Posterior cingulate gyrus (tissue), 11 donors: ENCODE measurements at regions not wholly inside any gene's neighbourhood (a gene's known extent, or its start where the extent isn't known, plus 50 kb on each side); places are given as distances from the start of the nearest gene placed in this dataset.
"Not testable (repeated sequence)": the region's sequence is repeated elsewhere in the genome, so short reads cannot be mapped to it uniquely, and the experiment has no call there.

Source experiments
- DNase-seq, 10 donors: peaks; one replicate each; pipeline versions ENCODE4 v3.0.0 to v3.0.0-alpha.2; 2020 to 2021; ENCODE audit warnings: mixed read lengths in 3 of 10
- intact Hi-C: fragments of 100-400 bp; cut with DNase I; formaldehyde crosslinking; loops from one replicate; pipeline ENCODE4 v1.15.1; 2023

DNA sequence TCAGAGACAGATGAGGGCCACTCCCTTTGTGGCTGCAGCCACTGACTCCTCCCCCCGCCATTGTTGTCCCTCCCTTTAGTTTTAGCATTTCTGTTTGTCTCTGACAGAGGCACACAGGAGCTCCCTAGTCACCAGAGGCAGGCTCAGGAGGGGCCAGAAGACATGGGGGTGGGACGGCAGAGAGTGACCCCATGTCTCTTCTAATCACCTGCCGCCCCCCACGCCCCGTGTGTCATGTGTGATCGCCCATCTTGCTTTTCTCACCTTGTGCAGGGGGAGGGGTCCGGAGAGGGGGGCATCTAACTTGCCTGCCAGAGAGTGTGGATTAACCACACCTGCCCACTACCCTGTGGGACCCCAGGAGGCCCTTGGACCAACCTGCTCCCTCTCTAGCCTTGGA, 246.7 kb upstream of the TP53TG3C start:
- intact Hi-C loops, DNase-seq: not testable (repeated sequence)

- intact Hi-C loops, result not testable (repeated sequence)
- peak in 1 of 10 donors; percentile 43 for DNase-seq
These were observed 247.9 kb upstream of the TP53TG3C start for GRCh38 chr16:32946041-32946560.

- intact Hi-C loops, result not testable (repeated sequence)
- DNase-seq, result peak in 1 of 10 donors; percentile 42
These were observed 248.7 kb upstream of the TP53TG3C start for GRCh38 chr16:32945311-32945710.

DNA sequence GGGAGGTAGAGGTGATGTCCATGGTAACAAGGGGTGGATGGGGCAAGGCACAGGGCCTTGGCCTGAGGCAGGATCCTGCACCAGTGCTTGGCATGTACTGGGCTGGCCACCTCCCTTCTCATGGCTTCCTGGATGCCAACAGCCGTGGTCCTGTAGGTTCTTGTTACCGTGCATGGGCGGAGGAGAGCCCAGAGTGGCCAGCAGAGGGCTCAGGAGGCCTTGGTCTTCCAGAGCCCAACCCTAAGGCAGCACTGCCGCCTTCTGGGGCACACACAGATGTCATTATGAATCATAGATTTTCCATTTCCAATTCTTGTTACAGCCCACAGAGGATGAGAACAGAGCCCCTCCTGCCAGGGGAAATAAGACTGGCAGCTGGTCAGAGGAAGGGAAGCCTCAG, 254.2 kb upstream of the TP53TG3C start:
- intact Hi-C loops, DNase-seq: not testable (repeated sequence)

DNA sequence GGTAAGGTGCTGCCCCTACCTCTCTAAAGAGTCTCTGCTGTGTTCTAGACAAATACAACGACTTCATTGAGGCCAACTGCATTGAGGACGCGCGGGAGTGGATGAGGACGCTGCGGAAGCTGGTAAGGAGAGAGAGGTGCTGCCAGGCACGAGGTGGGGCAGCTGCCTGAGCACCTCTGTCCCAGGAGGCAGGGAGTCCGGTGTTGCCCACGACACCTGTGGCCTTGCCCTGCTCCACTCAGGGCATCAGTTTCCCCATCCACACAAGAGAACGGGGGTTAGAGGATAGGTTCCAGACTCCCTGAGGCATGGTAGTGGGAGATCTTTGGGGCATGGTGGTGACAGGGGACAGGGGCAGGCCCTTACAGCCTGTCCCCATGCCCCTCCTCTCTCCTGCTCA, 256.1 kb upstream of the TP53TG3C start:
- DNase-seq, intact Hi-C loops: not testable (repeated sequence)

GRCh38 chr16:32932240-32933040, 256.5 kb upstream of the TP53TG3 start:
- intact Hi-C loops, result not testable (repeated sequence)
- peak in 3 of 10 donors; percentile 2 to 31 (median 21) for DNase-seq

GRCh38 chr16:32925192-32925591, 249.2 kb upstream of the TP53TG3 start:
- intact Hi-C loops, DNase-seq: not testable (repeated sequence)

DNA sequence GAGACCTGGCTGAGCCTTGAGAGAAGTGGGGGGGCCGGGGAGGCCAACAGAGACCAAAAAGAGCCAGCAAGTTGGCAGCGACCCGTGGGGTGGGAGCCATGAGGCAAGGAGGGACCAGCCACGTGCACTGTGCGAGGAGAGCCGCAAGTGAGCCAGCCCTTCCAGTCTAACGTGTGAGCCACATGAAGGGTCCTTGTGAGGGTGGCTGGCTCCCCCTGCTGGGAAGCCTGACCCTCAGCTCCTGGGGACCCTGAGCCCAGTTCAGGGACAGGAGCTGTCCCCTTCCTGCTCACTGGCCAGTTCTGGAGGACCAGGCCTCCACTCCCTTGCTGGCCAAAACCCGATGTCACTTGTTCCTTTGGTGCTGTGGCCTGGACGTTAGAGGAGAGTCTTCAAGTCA, 246.6 kb upstream of the TP53TG3 start:
- DNase-seq, intact Hi-C loops: not testable (repeated sequence)

DNA sequence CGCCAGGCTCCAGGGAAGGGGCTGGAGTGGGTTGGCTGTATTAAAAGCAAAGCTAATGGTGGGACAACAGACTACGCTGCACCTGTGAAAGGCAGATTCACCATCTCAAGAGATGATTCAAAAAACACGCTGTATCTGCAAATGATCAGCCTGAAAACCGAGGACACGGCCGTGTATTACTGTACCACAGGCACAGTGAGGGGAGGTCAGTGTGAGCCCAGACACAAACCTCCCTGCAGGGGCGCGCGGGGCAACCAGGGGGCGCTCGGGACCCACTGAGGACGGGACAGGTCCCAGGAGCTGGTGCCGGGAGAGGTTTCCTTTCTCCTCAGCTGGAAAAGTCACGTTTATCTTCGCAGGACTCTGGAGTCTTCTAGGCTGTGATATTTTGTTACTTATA, 239.4 kb upstream of the TP53TG3 start:
- intact Hi-C loops, DNase-seq: not testable (repeated sequence)

DNA sequence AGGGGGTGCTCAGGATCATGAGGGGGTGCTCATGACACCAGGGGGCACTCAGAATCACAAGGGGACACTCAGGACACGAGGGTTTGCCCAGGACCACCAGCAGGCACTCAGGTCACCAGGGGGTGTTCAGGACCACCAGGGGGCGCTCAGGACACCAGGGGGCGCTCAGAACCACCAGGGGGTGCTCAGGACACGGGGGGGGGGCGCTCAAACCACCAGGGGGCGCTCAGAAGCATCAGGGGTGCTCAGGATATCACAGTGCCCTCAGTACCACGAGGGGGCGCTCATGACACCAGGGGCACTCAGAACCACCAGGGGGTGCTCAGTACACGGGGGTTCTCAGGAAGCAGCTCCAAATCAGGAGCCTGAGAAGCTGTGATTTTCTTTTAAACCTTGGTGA, 221.8 kb upstream of the TP53TG3 start:
- DNase-seq, intact Hi-C loops: not testable (repeated sequence)

DNA sequence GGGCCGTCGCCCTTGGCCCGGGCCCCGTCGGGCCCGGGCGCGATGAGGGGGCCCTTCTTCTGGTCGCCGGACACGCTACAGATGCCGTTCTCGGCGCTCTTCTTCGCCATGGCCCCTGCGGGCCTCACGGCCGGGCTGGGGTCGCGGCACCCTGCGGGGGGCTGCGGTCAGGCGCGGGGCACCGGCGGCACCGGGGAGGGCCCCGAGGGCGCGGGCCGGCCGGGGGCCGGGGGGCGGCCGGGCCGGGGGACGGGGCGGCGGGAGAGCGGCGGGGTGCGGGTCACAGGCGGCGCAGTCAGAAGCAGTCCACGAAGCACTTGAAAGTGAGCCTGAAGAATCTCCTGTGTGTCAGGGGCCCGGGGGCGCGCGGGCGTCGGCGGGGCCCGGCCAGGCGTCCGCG, 209.4 kb upstream of the TP53TG3 start:
- DNase-seq, intact Hi-C loops: not testable (repeated sequence)

- intact Hi-C loops, DNase-seq: not testable (repeated sequence)
These were observed 208.6 kb upstream of the TP53TG3 start for GRCh38 chr16:32884556-32884955.

DNA sequence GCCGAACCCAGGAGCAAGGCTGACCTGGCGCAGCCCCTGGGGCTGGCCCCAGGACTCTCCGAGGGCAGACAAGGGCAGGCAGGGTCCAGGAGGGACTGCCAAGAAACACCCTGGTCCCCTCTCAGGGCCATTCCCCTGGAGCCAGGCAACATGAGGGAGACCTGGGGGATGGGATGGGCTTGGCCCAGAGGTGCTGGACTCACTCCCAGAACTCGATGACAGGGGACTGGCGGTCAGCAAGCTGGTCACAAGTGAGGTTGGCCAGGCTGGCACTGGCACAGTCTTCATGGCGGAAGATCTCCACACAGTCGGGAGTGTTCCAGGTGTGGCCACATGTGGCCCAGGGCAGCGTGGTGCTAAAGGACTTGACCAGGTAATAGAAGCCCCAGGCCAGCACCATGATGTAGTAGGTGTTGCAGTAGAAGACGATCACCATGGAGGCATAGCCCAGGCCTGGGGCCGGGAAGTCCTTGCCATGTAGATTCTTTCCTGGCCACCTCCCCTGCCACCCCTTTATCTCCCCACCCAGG, 206.4 kb upstream of the TP53TG3 start:
- DNase-seq, result peak in 1 of 10 donors; percentile 10
- intact Hi-C loops, result not testable (repeated sequence)

DNA sequence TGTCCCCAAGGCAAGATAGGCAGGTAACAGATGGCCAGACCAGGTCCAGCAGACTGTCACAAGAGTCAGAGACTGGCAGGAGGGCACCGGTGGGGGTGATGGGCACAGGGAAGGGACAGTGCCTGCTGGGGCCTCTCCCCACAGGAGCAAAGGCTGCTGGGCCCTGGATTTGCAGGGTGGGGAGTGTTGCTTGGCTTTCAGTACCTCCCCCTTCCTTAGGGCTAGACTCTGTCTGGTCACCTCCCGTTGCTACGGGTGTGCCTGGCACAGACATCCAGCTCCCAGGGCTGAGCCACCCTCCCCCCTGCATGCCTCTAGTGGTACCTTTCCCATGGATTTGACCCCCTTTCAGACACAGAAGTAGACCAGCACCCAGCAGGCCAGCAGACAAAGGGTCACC, 205.7 kb upstream of the TP53TG3 start:
- intact Hi-C loops, DNase-seq: not testable (repeated sequence)

GRCh38 chr16:32880009-32880408, 204.0 kb upstream of the TP53TG3 start:
- intact Hi-C loops, DNase-seq: not testable (repeated sequence)

- DNase-seq, intact Hi-C loops: not testable (repeated sequence)
These were observed 200.8 kb upstream of the TP53TG3 start for GRCh38 chr16:32876718-32877117.

DNA sequence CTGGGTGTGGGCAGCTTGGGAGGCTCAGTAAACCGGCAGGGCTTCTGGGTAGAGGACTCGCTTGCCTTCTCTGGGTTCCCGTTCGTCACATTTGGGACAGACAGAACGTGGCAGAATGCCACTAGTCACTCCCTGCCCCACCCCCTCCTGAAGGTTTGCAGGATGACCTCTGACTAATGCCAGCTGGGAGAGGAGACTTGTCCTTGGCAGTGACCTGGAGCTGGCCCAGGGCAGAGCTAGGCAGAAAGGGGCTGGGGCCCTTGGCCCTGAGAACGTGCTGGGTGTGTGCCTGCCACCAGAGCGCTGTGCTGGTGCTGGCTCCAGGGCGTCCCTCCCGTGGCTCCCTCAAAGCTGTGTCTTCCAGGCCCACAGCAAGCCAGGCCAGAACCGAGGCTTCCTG, 197.8 kb upstream of the TP53TG3 start:
- DNase-seq, intact Hi-C loops: not testable (repeated sequence)

- DNase-seq, intact Hi-C loops: not testable (repeated sequence)
These were observed 197.2 kb upstream of the TP53TG3 start for GRCh38 chr16:32873120-32873519.

DNA sequence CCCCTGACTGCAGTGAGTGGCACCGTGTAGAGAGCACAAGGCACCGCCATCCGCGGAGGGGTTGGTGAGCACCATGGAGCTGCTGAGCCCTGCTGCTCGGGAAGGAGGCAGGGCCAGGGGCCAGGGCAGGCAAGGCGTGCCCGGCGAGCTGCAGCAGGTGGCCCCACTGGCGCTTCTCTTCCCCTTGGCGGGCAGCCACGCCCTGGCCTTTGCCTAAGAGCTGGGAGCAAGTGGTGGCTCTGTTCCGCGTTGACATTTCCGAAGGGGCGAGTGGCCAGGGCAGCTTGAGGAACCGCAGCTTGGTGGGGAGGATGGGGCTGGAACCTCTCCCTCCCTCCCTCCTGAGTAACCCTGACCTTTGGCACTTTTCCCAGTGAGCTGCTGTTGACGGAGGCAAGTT, 194.7 kb upstream of the TP53TG3 start:
- intact Hi-C loops, DNase-seq: not testable (repeated sequence)

DNA sequence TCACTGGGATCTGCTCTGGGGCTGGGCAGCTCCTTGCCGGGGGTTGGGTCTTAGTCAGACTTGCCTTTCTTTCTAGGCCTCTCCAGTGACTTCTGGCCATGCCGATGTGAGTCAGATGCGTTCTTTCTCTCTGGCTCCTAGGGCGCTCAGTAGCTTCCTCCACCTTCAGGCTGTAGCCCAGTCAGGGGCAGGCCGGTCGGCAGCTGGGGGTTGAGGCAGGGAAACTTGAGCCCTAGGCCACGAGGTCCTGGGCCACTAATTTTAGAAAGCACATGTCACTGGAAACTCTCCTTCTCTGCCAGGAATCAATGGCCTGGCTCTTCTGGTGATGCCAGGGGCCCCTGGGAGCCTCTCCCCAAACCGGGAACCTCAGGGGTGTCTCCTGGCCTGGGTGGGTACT, 192.4 kb upstream of the TP53TG3 start:
- peak in 1 of 10 donors; percentile 31 for DNase-seq
- intact Hi-C loops, result not testable (repeated sequence)

DNA sequence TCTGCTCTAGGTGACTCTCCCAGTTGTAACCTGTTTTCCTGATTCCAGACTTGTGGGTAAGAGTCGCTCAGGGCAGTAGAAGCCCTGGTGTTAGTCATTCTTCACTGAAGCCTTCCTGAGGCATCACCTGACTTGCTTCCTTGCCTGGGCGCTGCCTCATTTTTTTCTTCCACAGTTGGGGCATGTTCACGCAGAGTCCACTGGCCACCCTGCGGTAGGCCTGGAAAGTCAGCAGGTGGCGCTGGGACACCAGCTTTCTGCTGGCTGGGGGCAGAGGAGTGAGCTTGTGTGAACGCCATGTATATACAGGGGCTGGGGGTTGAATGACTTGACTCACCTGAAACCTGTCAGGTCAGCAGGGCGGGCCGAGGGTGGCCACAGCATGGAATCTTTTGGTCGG, 189.3 kb upstream of the TP53TG3 start:
- DNase-seq, intact Hi-C loops: not testable (repeated sequence)
